ENCODE measurements at regions not wholly inside any gene's neighbourhood (a gene's known extent, or its start where the extent isn't known, plus 50 kb on each side); places are given as distances from the start of the nearest gene placed in this dataset.
"Not testable (repeated sequence)": the region's sequence is repeated elsewhere in the genome, so short reads cannot be mapped to it uniquely, and the experiment has no call there.

GRCh38 chr3:135412475-135412874, 553.1 kb upstream of the PPP2R3A start:
- DNase-seq, result no peak

- DNase-seq, result no peak
Measured at GRCh38 chr3:135416182-135416581, 549.3 kb upstream of the PPP2R3A start.

- DNase-seq, result no peak
Measured at GRCh38 chr3:135419155-135419554, 546.4 kb upstream of the PPP2R3A start.

GRCh38 chr3:135426508-135426907, 539.0 kb upstream of the PPP2R3A start:
- no peak for DNase-seq

- DNase-seq, result no peak
Measured at GRCh38 chr3:135432402-135432801, 533.1 kb upstream of the PPP2R3A start.

GRCh38 chr3:135438889-135439597, 526.5 kb upstream of the PPP2R3A start:
- not testable (repeated sequence) for DNase-seq

GRCh38 chr3:135439632-135440031, 525.9 kb upstream of the PPP2R3A start:
- not testable (repeated sequence) for DNase-seq

- no peak for DNase-seq
Measured at GRCh38 chr3:135440233-135440632, 525.3 kb upstream of the PPP2R3A start.

- no peak for DNase-seq
Measured at GRCh38 chr3:135440746-135441145, 524.8 kb upstream of the PPP2R3A start.

- DNase-seq, result no peak
Measured at GRCh38 chr3:135444058-135444457, 521.5 kb upstream of the PPP2R3A start.

- DNase-seq, result no peak
Measured at GRCh38 chr3:135447483-135447882, 518.0 kb upstream of the PPP2R3A start.

GRCh38 chr3:135448520-135448919, 517.0 kb upstream of the PPP2R3A start:
- no peak for DNase-seq

- no peak for DNase-seq
Measured at GRCh38 chr3:135449046-135449445, 516.5 kb upstream of the PPP2R3A start.

- no peak for DNase-seq
Measured at GRCh38 chr3:135451037-135451785, 514.3 kb upstream of the PPP2R3A start.

GRCh38 chr3:135452881-135453280, 512.6 kb upstream of the PPP2R3A start:
- no peak for DNase-seq

- DNase-seq, result no peak
Measured at GRCh38 chr3:135453326-135453725, 512.2 kb upstream of the PPP2R3A start.

- DNase-seq, result no peak
Measured at GRCh38 chr3:135454890-135455289, 510.6 kb upstream of the PPP2R3A start.

GRCh38 chr3:135456108-135456790, 509.3 kb upstream of the PPP2R3A start:
- no peak for DNase-seq

- no peak for DNase-seq
Measured at GRCh38 chr3:135458541-135459322, 506.8 kb upstream of the PPP2R3A start.

GRCh38 chr3:135460273-135460672, 505.3 kb upstream of the PPP2R3A start:
- no peak for DNase-seq

GRCh38 chr3:135471911-135472310, 493.6 kb upstream of the PPP2R3A start:
- DNase-seq, result no peak

GRCh38 chr3:135473449-135473848, 492.1 kb upstream of the PPP2R3A start:
- DNase-seq, result no peak

GRCh38 chr3:135487261-135487660, 478.3 kb upstream of the PPP2R3A start:
- no peak for DNase-seq
